ENCODE measurements at regions not wholly inside any gene's neighbourhood (a gene's known extent, or its start where the extent isn't known, plus 50 kb on each side); places are given as distances from the start of the nearest gene placed in this dataset.

GRCh38 chr7:156176039-156176438 is 363.8 kb upstream of the SHH start:
- intact Hi-C loops (cut with DNase I) = no loop called here
- WGBS, 3 donors = 87 to 95% (median 90%) methylated on average over 7 of the region's 7 CpGs
- Histone ChIP-seq H3K27me3 (no peaks in the 10 kb centered on the region), H3K4me3 (no peak overlapping the region), H3K4me1 (ENCODE audit: insufficient read depth) (no peaks in the 10 kb centered on the region), H3K9me3 (no peaks in the 10 kb centered on the region), H3K36me3 (no peaks in the 10 kb centered on the region), H3K27ac (no peak overlapping the region)
- TF ChIP-seq EP300 (IDR thresholded peaks at IDR 0.05) = no peak
- TF ChIP-seq CTCF (IDR thresholded peaks at IDR 0.05) = no peak
- TF ChIP-seq POLR2A (IDR thresholded peaks at IDR 0.05) = no peak
- no peak for DNase-seq

GRCh38 chr7:156175003-156175402 is 362.7 kb upstream of the SHH start:
- no peak for TF ChIP-seq EP300 (IDR thresholded peaks at IDR 0.05)
- TF ChIP-seq CTCF (IDR thresholded peaks at IDR 0.05) = no peak
- no peak for TF ChIP-seq POLR2A (IDR thresholded peaks at IDR 0.05)
- no peak for DNase-seq
- no peaks in the 10 kb centered on the region for H3K36me3 ChIP-seq
- H3K9me3 ChIP-seq = no peaks in the 10 kb centered on the region
- no peaks in the 10 kb centered on the region for H3K4me1 ChIP-seq (ENCODE audit: insufficient read depth)
- H3K27ac ChIP-seq = no peak overlapping the region
- H3K27me3 ChIP-seq = no peaks in the 10 kb centered on the region
- WGBS, 3 donors = 79 to 89% (median 80%) methylated on average over 10 of the region's 10 CpGs
- intact Hi-C loops (cut with DNase I) = no loop called here
- H3K4me3 ChIP-seq = no peak overlapping the region

GRCh38 chr7:156174428-156174827 is 362.2 kb upstream of the SHH start:
- H3K27me3 ChIP-seq = no peaks in the 10 kb centered on the region
- no peaks in the 10 kb centered on the region for H3K9me3 ChIP-seq
- DNase-seq = no peak
- intact Hi-C loops (cut with DNase I) = no loop called here
- 85 to 88% (median 88%) methylated on average over 17 of the region's 17 CpGs for WGBS, 3 donors
- H3K27ac ChIP-seq = no peak overlapping the region
- no peak overlapping the region for H3K4me3 ChIP-seq
- H3K4me1 ChIP-seq (ENCODE audit: insufficient read depth) = no peaks in the 10 kb centered on the region
- TF ChIP-seq POLR2A (IDR thresholded peaks at IDR 0.05) (no peak), CTCF (IDR thresholded peaks at IDR 0.05) (no peak), EP300 (IDR thresholded peaks at IDR 0.05) (no peak)
- no peaks in the 10 kb centered on the region for H3K36me3 ChIP-seq

- Histone ChIP-seq H3K4me1 (ENCODE audit: insufficient read depth) (no peaks in the 10 kb centered on the region), H3K27ac (no peak overlapping the region), H3K36me3 (no peaks in the 10 kb centered on the region), H3K4me3 (no peak overlapping the region), H3K9me3 (no peaks in the 10 kb centered on the region), H3K27me3 (no peaks in the 10 kb centered on the region)
- no peak for TF ChIP-seq EP300 (IDR thresholded peaks at IDR 0.05)
- TF ChIP-seq CTCF (IDR thresholded peaks at IDR 0.05) = no peak
- no peak for TF ChIP-seq POLR2A (IDR thresholded peaks at IDR 0.05)
- 77 to 81% (median 78%) methylated on average over 18 of the region's 18 CpGs for WGBS, 3 donors
- DNase-seq = no peak
- intact Hi-C loops (cut with DNase I) = no loop called here
These were observed 361.6 kb upstream of the SHH start for GRCh38 chr7:156173748-156174353.

All from ovary (tissue), 7 donors.